Motor neuron (in vitro differentiated cells): ENCODE measurements at regions not wholly inside any gene's neighbourhood (a gene's known extent, or its start where the extent isn't known, plus 50 kb on each side); places are given as distances from the start of the nearest gene placed in this dataset.
"Not testable (repeated sequence)": the region's sequence is repeated elsewhere in the genome, so short reads cannot be mapped to it uniquely, and the experiment has no call there.

Source experiments
- ATAC-seq, 8 experiments: fragments of 200-7000 bp; cut with Tn5 transposase; replicated peaks in 6 of 8; 2 replicates each; pipeline ENCODE4 v1.8.0; 2021; ENCODE audit warnings: mild to moderate bottlenecking in 8 of 8, moderate library complexity in 8 of 8
- H3K27ac ChIP-seq, 2 donors: fragments of 250-450 bp; sonication (Bioruptor Pico); 2 replicates each; pipeline ENCODE4 v1.9.0; 2021; ENCODE audit warnings: antibody characterized with exemption in 2 of 2, mild to moderate bottlenecking in 2 of 2, moderate library complexity in 1 of 2
- H3K4me1 ChIP-seq, 2 donors: fragments of 250-450 bp; sonication (Bioruptor Pico); replicated peaks in 1 of 2; 2 replicates each; pipeline ENCODE4 v1.6.1; 2021; ENCODE audit warnings: antibody characterized with exemption in 2 of 2, mild to moderate bottlenecking in 2 of 2, moderate library complexity in 1 of 2
- H3K4me3 ChIP-seq, 5 donors: fragments of 250-450 bp; sonication (Bioruptor Pico); 2 replicates each; pipeline ENCODE4 v1.9.0; 2021; ENCODE audit warnings: antibody characterized with exemption in 5 of 5, mild to moderate bottlenecking in 5 of 5, moderate library complexity in 4 of 5
- WGBS, 10 experiments: fragments of 450-650 bp; shearing (Covaris generic); methylation state at CpG; one replicate each; pipeline ENCODE4 v1.0.0; 2022; 5-methylcytosine and 5-hydroxymethylcytosine counted together
- in situ Hi-C, 9 experiments: fragments of 400-800 bp; cut with MboI; loops; one replicate each; pipeline ENCODE4 v1.15.0; 2021; ENCODE audit warnings: low sequenced_read_pairs in 9 of 9, low pct_unique_long_range_greater_than_20kb in 2 of 9; ENCODE audit not compliant: unreplicated experiment in 9 of 9

- in situ Hi-C loops, result no loop called here
- peak in 2 of 8 experiments; percentile 87 to 90 for ATAC-seq
- Histone ChIP-seq H3K4me3 (no peak overlapping the region), H3K4me1 (peaks cover 11 to 25% of the 10 kb centered on the region in 2 donors), H3K27ac (no peak overlapping the region)
- 0 to 100% (median 88%) methylated on average over 1 to 2 of the region's 2 CpGs; no CpG with 5 or more reads in 1 of the 10 experiments for WGBS, 10 experiments
These were observed 862.4 kb upstream of the ACVR2A start for GRCh38 chr2:146982393-146982846.

DNA sequence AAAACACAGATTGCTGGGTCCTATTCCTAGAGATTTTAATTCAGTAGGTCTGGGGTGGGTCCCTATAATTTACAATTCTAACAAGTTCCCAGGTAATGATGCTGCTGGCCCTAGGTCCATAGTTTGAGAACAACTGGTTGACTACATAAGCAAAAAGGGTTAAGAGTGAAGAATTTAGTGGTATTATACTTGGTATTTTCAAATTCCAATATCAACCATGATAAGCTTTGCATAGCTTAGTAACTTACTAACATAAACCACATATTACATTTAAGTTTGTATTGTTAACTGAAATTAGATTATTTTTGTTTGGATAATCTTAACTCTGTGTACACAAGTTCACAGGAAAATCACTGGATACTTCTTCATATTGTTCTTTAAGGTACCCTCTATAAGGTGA, 862.9 kb upstream of the ACVR2A start:
- Histone ChIP-seq H3K4me3 (no peak overlapping the region), H3K4me1 (peaks cover 11 to 25% of the 10 kb centered on the region in 2 donors), H3K27ac (no peak overlapping the region)
- ATAC-seq, result no peak
- in situ Hi-C loops, result no loop called here

DNA sequence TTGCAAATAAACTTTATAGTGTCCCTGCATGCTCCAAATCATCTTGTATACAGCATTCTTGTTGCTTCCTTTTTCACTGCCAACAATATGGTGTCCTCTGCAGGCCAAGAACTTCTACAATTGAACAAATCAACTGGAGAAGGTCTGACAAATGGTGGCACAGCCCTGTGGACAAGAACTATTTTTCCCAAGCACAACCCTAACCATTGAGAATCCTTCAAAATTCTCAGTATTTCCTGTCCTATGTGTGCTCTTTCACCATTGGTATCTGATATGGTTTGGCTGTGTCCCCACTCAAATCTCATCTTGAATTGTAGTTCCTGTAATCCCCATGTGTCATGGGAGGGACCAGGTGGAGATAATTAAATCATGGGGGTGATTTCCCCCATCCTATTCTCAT, 865.1 kb upstream of the ACVR2A start:
- Histone ChIP-seq H3K4me1 (peaks cover 11 to 21% of the 10 kb centered on the region in 2 donors), H3K27ac (peak overlapping the region; percentile 57), H3K4me3 (no peak overlapping the region)
- in situ Hi-C loops, result no loop called here
- ATAC-seq, result no peak

DNA sequence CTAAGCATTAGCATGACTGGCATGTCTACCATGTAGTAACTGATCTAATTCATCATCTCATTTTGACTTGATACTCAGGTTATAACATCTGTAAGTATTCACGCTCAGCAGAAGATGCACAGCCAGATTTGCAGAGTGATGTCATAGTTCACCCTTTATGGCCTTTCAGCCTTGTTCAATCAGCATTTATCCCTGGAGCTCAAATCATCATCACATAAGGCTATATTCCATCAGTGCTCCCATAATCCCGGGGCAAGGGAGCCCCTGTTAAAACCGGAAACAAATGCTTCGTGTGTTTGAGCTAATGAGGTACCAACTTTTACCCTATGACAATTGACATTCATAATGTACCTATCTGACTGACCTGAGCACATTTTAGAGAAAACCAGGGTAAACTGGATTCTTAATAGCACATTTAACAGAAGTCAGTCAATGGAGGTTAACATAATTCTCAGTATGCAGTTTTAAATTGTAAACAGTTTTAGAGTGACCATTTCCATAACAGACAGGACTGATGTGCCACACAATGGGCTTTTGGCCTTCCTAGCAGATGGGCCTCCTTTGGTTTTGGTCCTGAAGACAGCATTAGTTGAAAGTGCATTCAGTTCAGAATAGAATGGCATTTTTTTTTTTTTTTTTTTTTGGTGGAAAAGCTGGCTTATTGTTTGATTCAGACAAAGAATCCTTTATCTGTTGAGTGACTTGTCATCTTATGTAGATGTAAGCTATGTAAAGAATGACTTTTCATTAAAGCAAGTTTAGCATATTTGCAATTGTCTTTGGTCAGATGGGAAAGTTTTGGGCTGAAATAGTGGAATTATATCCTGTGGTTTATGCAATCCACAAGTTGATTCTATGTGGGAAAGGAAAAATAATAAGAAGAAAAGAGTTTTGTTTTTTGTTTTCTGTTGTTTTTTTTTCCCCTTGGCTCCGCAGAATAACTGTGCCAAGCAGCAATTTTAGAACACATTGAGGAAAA, 866.0 kb upstream of the ACVR2A start:
- Histone ChIP-seq H3K4me1 (peaks cover 11 to 21% of the 10 kb centered on the region in 2 donors), H3K4me3 (no peak overlapping the region), H3K27ac (peak overlapping the region; percentile 57 to 63)
- peak in 7 of 8 experiments; percentile 34 to 96 (median 91) for ATAC-seq
- in situ Hi-C loops, result no loop called here
- WGBS, 10 experiments, result 13 to 100% (median 56%) methylated on average over 1 to 5 of the region's 5 CpGs; no CpG with 5 or more reads in 1 of the 10 experiments

GRCh38 chr2:146970981-146971380, 873.8 kb upstream of the ACVR2A start:
- H3K4me1 ChIP-seq, ATAC-seq, in situ Hi-C loops, H3K4me3 ChIP-seq, H3K27ac ChIP-seq: not testable (repeated sequence)
- 38 to 95% (median 84%) methylated on average over 1 to 4 of the region's 4 CpGs; no CpG with 5 or more reads in 3 of the 10 experiments for WGBS, 10 experiments

DNA sequence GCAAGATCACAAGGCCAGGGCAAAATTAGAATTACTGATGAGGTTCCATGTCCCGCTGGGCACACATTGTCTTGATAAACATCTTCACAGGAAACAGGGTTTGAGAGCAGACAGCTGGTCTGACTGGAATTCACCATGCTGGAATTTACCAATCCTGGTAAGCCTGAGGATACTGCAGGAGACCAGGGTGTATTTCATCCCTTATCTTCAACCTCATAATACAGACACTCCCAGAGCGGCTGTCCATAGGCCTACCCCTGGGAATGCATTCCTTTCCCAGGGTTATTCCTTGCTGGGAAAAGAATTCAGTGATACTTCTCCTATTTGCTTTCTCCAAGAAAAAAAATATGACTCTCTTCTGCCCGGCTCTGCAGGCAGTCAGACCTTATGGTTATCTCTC, 875.1 kb upstream of the ACVR2A start:
- WGBS, 10 experiments, result 64 to 100% (median 100%) methylated on average over 1 to 3 of the region's 3 CpGs; no CpG with 5 or more reads in 2 of the 10 experiments
- H3K27ac ChIP-seq, H3K4me3 ChIP-seq, H3K4me1 ChIP-seq, ATAC-seq, in situ Hi-C loops: not testable (repeated sequence)

- in situ Hi-C loops, result no loop called here
- no peaks in the 10 kb centered on the region for H3K4me1 ChIP-seq
- 14 to 100% (median 35%) methylated on average over 1 of the region's 1 CpG; no CpG with 5 or more reads in 2 of the 10 experiments for WGBS, 10 experiments
- H3K27ac ChIP-seq, result no peak overlapping the region
- ATAC-seq, result no peak
- H3K4me3 ChIP-seq, result no peak overlapping the region
These were observed 880.3 kb upstream of the ACVR2A start for GRCh38 chr2:146964494-146964893.

GRCh38 chr2:146954544-146954943, 890.3 kb upstream of the ACVR2A start:
- H3K4me3 ChIP-seq, result no peak overlapping the region
- H3K4me1 ChIP-seq, result peaks cover 0 to 2% of the 10 kb centered on the region in 2 donors
- 8 to 96% (median 83%) methylated on average over 1 to 4 of the region's 5 CpGs; no CpG with 5 or more reads in 1 of the 10 experiments for WGBS, 10 experiments
- H3K27ac ChIP-seq, result no peak overlapping the region
- ATAC-seq, result no peak
- in situ Hi-C loops, result no loop called here

- 26 to 100% (median 81%) methylated on average over 1 to 3 of the region's 3 CpGs; no CpG with 5 or more reads in 1 of the 10 experiments for WGBS, 10 experiments
- in situ Hi-C loops, result no loop called here
- no peak for ATAC-seq
- peaks cover 0 to 2% of the 10 kb centered on the region in 2 donors for H3K4me1 ChIP-seq
- no peak overlapping the region for H3K27ac ChIP-seq
- no peak overlapping the region for H3K4me3 ChIP-seq
These were observed 892.1 kb upstream of the ACVR2A start for GRCh38 chr2:146952696-146953095.

DNA sequence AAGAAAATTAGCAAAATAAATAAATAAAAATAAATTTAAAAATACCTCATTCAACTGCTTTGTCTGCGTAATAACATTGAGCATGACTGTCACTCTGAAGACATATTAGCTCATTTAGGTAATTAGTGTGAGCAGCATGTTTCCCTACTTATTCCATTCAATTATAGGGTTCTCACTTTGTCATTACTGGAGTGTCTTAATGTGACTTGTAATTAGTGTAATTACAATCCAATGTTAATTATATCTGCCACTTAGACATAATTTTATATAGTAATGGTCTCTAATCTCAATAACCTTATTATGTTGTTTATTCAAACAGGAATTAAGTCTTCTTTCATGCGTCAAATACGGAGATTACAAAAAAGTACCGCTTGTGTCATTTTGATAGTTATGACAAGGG, 893.9 kb upstream of the ACVR2A start:
- Histone ChIP-seq H3K4me1 (peaks cover 0 to 2% of the 10 kb centered on the region in 2 donors), H3K4me3 (no peak overlapping the region), H3K27ac (no peak overlapping the region)
- ATAC-seq, result no peak
- in situ Hi-C loops, result no loop called here
- WGBS, 10 experiments, result 62 to 100% (median 93%) methylated on average over 1 to 4 of the region's 4 CpGs

- Histone ChIP-seq H3K4me3 (no peak overlapping the region), H3K27ac (no peak overlapping the region), H3K4me1 (peaks cover 0 to 2% of the 10 kb centered on the region in 2 donors)
- ATAC-seq, result no peak
- WGBS, 10 experiments, result 74 to 100% (median 90%) methylated on average over 2 to 3 of the region's 3 CpGs; no CpG with 5 or more reads in 2 of the 10 experiments
- in situ Hi-C loops, result no loop called here
These were observed 894.5 kb upstream of the ACVR2A start for GRCh38 chr2:146950361-146950760.

- no peak for ATAC-seq
- H3K27ac ChIP-seq, result no peak overlapping the region
- WGBS, 10 experiments, result 0 to 100% (median 90%) methylated on average over 1 to 2 of the region's 2 CpGs; no CpG with 5 or more reads in 1 of the 10 experiments
- peaks cover 0 to 2% of the 10 kb centered on the region in 2 donors for H3K4me1 ChIP-seq
- H3K4me3 ChIP-seq, result no peak overlapping the region
- in situ Hi-C loops, result loop anchor here in 3 of 9 experiments (25.0 kb wide), 1 partner anchor 963 kb away; no protein-coding TSS in a partner anchor
These were observed 895.4 kb upstream of the ACVR2A start for GRCh38 chr2:146949400-146949799.

DNA sequence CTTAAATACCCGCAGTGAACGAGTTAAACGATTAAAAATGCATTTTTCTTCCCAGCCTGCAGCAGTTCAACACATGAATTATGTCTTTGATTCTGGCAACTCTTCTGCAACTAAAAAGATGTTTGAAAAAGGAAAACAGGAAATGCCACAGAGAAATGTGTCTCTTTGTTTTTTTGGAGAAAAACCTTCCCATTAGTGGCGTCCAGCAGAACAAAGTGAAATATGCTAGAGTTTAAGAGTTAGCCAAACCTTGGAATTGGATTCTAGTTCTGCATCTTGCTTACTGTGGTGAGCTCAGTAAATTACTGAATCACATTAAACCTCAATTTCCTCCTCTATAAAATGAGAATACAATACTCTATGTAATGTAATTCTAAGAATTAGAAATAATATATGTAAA, 900.2 kb upstream of the ACVR2A start:
- in situ Hi-C loops, result loop anchor here in 3 of 9 experiments (25.0 kb wide), 1 partner anchor 968 kb away; no protein-coding TSS in a partner anchor
- H3K27ac ChIP-seq, result no peak overlapping the region
- WGBS, 10 experiments, result 0 to 91% (median 71%) methylated on average over 1 to 4 of the region's 4 CpGs
- no peak for ATAC-seq
- no peak overlapping the region for H3K4me3 ChIP-seq
- no peaks in the 10 kb centered on the region for H3K4me1 ChIP-seq
